D721Med (cell line): ENCODE measurements at regions not wholly inside any gene's neighbourhood (a gene's known extent, or its start where the extent isn't known, plus 50 kb on each side); places are given as distances from the start of the nearest gene placed in this dataset.
"Not testable (repeated sequence)": the region's sequence is repeated elsewhere in the genome, so short reads cannot be mapped to it uniquely, and the experiment has no call there.

Experiments
- DNase-seq: peaks from one replicate; pipeline ENCODE4 v3.0.0; 2011; ENCODE audit warnings: low spot score; ENCODE audit not compliant: insufficient read length
- FAIRE-seq: peaks from 2 replicates; lab custom pipeline; 2011; peaks lifted over from hg19 to GRCh38; lab: Jason Lieb, UNC
- TF ChIP-seq, protein P1 (sequence below): IDR thresholded peaks from 2 replicates; pipeline ENCODE4 v1.5.1; 2012; ENCODE audit warnings: mild to moderate bottlenecking, control low read depth; ENCODE audit not compliant: insufficient read depth; ENCODE audit errors: missing control alignments

GRCh38 chr11:133635244-133635739 lies 103.0 kb upstream of the OPCML start:
- no peak for DNase-seq
- TF ChIP-seq, protein P1, sequence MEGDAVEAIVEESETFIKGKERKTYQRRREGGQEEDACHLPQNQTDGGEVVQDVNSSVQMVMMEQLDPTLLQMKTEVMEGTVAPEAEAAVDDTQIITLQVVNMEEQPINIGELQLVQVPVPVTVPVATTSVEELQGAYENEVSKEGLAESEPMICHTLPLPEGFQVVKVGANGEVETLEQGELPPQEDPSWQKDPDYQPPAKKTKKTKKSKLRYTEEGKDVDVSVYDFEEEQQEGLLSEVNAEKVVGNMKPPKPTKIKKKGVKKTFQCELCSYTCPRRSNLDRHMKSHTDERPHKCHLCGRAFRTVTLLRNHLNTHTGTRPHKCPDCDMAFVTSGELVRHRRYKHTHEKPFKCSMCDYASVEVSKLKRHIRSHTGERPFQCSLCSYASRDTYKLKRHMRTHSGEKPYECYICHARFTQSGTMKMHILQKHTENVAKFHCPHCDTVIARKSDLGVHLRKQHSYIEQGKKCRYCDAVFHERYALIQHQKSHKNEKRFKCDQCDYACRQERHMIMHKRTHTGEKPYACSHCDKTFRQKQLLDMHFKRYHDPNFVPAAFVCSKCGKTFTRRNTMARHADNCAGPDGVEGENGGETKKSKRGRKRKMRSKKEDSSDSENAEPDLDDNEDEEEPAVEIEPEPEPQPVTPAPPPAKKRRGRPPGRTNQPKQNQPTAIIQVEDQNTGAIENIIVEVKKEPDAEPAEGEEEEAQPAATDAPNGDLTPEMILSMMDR: no peak
- FAIRE-seq: no peak

DNA sequence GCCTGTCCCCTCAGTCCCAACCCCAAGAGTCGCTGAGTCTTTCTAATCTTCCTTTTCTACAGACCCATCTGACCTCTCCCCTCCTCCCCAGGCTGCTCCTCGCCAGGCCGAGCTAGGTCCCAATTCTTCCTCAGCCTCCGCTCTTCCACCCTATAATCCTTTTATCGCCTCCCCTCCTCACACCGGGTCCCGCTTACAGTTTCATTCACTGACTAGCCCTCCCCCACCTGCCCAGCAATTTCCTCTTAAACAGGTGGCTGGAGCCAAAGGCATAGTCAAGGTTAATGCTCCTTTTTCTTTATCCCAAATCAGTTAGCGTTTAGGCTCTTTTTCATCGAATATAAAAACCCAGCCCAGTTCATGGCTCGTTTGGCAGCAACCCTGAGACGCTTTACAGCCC lies 96.1 kb upstream of the OPCML start:
- not testable (repeated sequence) for FAIRE-seq, DNase-seq

DNA sequence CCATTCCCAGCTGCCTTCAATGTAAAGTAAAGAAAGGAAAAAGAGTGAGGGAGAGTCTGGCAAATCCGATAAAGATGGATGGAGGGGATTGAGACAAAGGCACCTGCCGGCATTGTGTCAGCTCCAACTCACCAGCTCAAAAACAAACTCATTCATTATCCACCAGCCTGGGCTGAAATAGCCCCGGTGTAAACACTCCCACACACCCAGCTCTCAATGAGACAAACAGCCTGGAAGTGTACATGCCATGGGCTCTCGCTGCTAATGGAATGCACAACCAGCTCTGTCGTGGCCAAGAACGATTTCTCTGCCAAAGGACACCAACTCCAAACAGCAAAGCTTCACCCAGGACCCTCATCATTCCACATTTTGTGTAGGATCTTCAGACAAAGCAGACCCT lies 89.3 kb upstream of the OPCML start:
- TF ChIP-seq, protein P1: no peak
- FAIRE-seq: no peak

GRCh38 chr11:133619973-133620372 lies 87.7 kb upstream of the OPCML start:
- TF ChIP-seq, protein P1: peak; percentile 33
- DNase-seq (no peak), FAIRE-seq (no peak)

More for the DNA sequence above, 89.3 kb upstream of the OPCML start:
- no peak for DNase-seq

GRCh38 chr11:133619397-133619796 lies 87.1 kb upstream of the OPCML start:
- TF ChIP-seq, protein P1: peak; percentile 61
- FAIRE-seq (no peak), DNase-seq (no peak)

DNA sequence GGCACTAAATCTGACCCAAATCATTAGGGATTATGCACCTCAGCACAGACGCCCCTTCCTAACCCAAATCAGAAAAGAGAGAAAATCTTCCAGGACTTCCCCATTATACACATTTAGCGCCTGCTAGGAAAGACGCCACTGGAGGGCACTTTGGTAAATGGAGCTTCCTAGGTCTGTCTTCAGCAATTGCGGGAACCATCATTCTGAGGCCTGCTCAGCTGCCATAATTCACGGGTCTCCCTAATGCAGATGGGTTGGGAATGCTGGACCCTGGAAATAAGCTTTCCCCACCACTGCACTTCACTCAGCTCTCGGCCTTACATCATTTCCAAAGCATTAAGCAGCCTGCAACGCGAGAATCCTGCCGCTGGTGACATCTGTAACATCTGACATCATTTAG lies 86.2 kb upstream of the OPCML start:
- TF ChIP-seq, protein P1: no peak
- no peak for DNase-seq
- FAIRE-seq: no peak

GRCh38 chr11:133608496-133608895 lies 76.2 kb upstream of the OPCML start:
- DNase-seq (no peak), FAIRE-seq (no peak)
- TF ChIP-seq, protein P1: no peak

DNA sequence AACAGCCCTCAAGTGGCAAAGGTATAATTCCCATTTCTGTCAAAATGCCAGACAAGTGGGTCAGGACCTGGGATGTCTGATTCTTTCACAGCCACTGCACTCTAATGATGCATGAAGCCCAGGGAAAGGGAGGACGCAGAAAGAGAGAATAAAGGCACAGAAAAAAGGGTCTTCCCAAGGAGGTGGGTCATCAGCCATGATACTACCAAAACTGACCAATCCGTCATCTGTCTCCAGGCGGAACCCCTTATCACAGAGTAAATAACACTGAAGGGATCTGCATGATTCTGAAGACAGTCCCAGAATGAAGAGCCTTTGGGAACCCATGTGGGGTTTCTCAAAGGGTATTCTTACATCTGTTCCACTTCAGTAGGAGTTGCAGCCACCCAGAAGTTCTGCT lies 73.8 kb upstream of the OPCML start:
- TF ChIP-seq, protein P1: no peak
- FAIRE-seq (no peak), DNase-seq (no peak)
